ENCODE measurements at regions not wholly inside any gene's neighbourhood (a gene's known extent, or its start where the extent isn't known, plus 50 kb on each side); places are given as distances from the start of the nearest gene placed in this dataset.

DNA sequence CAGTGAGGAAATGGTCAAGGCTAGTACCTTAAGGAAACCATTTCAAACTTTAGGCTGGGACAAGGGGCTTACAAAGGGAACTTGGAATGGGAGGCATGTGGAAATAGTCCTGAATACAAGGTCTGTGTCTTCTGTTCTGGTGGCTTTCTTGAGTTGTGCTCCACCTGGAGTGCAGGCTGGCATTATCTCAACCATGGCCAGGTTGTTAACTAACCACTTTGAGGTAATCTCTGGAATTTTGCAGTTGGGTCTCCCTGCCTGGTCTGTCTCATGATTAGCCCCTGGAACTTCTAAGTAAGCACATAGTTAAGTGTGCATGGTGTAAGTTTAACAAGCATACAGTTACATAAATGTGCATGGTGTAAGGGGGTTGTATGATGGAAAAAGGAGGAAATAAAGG lies 77.5 kb downstream of the PCDH18 start:
- no peak overlapping the region for H3K27ac Mint-ChIP-seq

GRCh38 chr4:137452799-137453198 lies 79.5 kb downstream of the PCDH18 start:
- no CpG with 5 or more reads among the region's 1 CpG for WGBS (ENCODE audit: insufficient coverage)
- Histone ChIP-seq H2AFZ (ENCODE audit: insufficient read depth, low read depth, low read length, poor library complexity, severe bottlenecking) (no peak overlapping the region), H3K36me3 (replicated peaks in 1 of 2; ENCODE audit: control extremely low read depth in 1 of 2, control insufficient read depth in 1 of 2, extremely low read depth in 1 of 2, insufficient read depth in 2 of 2, low read length in 1 of 2) (no peaks in the 10 kb centered on the region), H3K79me2 (ENCODE audit: control insufficient read depth, insufficient read depth, low read length) (no peaks in the 10 kb centered on the region), H3K9me3 (ENCODE audit: control extremely low read depth in 1 of 3, control insufficient read depth in 2 of 3, insufficient read depth in 1 of 3, low read length in 2 of 3) (peaks cover 0 to 4% (median 0%) of the 10 kb centered on the region in 3 donors), H3K4me2 (replicated peaks; ENCODE audit: low read depth, low read length, poor library complexity, severe bottlenecking) (no peak overlapping the region), H3K27me3 (replicated peaks in 1 of 4; ENCODE audit: control extremely low read depth in 1 of 4, control insufficient read depth in 3 of 4, insufficient read depth in 4 of 4, low read length in 3 of 4) (no peaks in the 10 kb centered on the region), H3K4me1 (ENCODE audit: control insufficient read depth in 2 of 2, insufficient read depth in 2 of 2, low read length in 2 of 2) (no peaks in the 10 kb centered on the region), H4K20me1 (ENCODE audit: control insufficient read depth, insufficient read depth, low read length, poor library complexity, severe bottlenecking) (no peaks in the 10 kb centered on the region), H3K27ac (ENCODE audit: low read length in 2 of 2) (no peak overlapping the region), H3K4me3 (ENCODE audit: control extremely low read depth in 1 of 5, extremely low read depth in 1 of 5, insufficient read depth in 1 of 5, low read depth in 2 of 5, low read length in 4 of 5) (no peak overlapping the region), H3K9ac (ENCODE audit: low read length) (no peak overlapping the region)
- TF ChIP-seq EZH2 (IDR thresholded peaks at IDR 0.05; ENCODE audit: borderline replicate concordance, insufficient read depth, low read depth, low read length, poor library complexity, severe bottlenecking) (no peak), CTCF (IDR thresholded peaks at IDR 0.05) (no peak)
- Mint-ChIP-seq H3K27me3 (no peaks in the 10 kb centered on the region), H3K27ac (no peak overlapping the region), H3K4me1 (no peaks in the 10 kb centered on the region), H3K4me3 (no peak overlapping the region), H3K9me3 (ENCODE audit: insufficient read depth) (no peaks in the 10 kb centered on the region)
- ChIA-PET POLR2A (no interaction called here), CTCF (no interaction called here)
- DNase-seq (no peak), ATAC-seq (ENCODE audit: low read depth) (no peak)
- intact Hi-C loops (cut with micrococcal nuclease) = no loop called here

More for the DNA sequence above, 77.5 kb downstream of the PCDH18 start:
- TF ChIP-seq EZH2 (IDR thresholded peaks at IDR 0.05; ENCODE audit: borderline replicate concordance, insufficient read depth, low read depth, low read length, poor library complexity, severe bottlenecking) (no peak), CTCF (IDR thresholded peaks at IDR 0.05) (no peak)
- no peaks in the 10 kb centered on the region for H3K79me2 ChIP-seq (ENCODE audit: control insufficient read depth, insufficient read depth, low read length)
- no peaks in the 10 kb centered on the region for H3K27me3 Mint-ChIP-seq
- H3K9me3 ChIP-seq (ENCODE audit: control extremely low read depth in 1 of 3, control insufficient read depth in 2 of 3, insufficient read depth in 1 of 3, low read length in 2 of 3) = peaks cover 0 to 4% (median 0%) of the 10 kb centered on the region in 3 donors
- DNase-seq (no peak), ATAC-seq (ENCODE audit: low read depth) (no peak)
- intact Hi-C loops (cut with micrococcal nuclease) = no loop called here
- H3K4me3 Mint-ChIP-seq = no peak overlapping the region
- H3K27ac ChIP-seq (ENCODE audit: low read length in 2 of 2) = no peak overlapping the region
- ChIA-PET POLR2A (no interaction called here), CTCF (no interaction called here)
- H3K4me1 ChIP-seq (ENCODE audit: control insufficient read depth in 2 of 2, insufficient read depth in 2 of 2, low read length in 2 of 2) = no peaks in the 10 kb centered on the region
- no peaks in the 10 kb centered on the region for H4K20me1 ChIP-seq (ENCODE audit: control insufficient read depth, insufficient read depth, low read length, poor library complexity, severe bottlenecking)
- no peaks in the 10 kb centered on the region for H3K36me3 ChIP-seq (replicated peaks in 1 of 2; ENCODE audit: control extremely low read depth in 1 of 2, control insufficient read depth in 1 of 2, extremely low read depth in 1 of 2, insufficient read depth in 2 of 2, low read length in 1 of 2)
- no peak overlapping the region for H3K9ac ChIP-seq (ENCODE audit: low read length)
- no peaks in the 10 kb centered on the region for H3K4me1 Mint-ChIP-seq
- no peak overlapping the region for H3K4me3 ChIP-seq (ENCODE audit: control extremely low read depth in 1 of 5, extremely low read depth in 1 of 5, insufficient read depth in 1 of 5, low read depth in 2 of 5, low read length in 4 of 5)
- no peaks in the 10 kb centered on the region for H3K9me3 Mint-ChIP-seq (ENCODE audit: insufficient read depth)
- H2AFZ ChIP-seq (ENCODE audit: insufficient read depth, low read depth, low read length, poor library complexity, severe bottlenecking) = no peak overlapping the region
- no peaks in the 10 kb centered on the region for H3K27me3 ChIP-seq (replicated peaks in 1 of 4; ENCODE audit: control extremely low read depth in 1 of 4, control insufficient read depth in 3 of 4, insufficient read depth in 4 of 4, low read length in 3 of 4)
- no peak overlapping the region for H3K4me2 ChIP-seq (replicated peaks; ENCODE audit: low read depth, low read length, poor library complexity, severe bottlenecking)
